GM12864 (cell line): ENCODE measurements at regions not wholly inside any gene's neighbourhood (a gene's known extent, or its start where the extent isn't known, plus 50 kb on each side); places are given as distances from the start of the nearest gene placed in this dataset.

ENCODE experiments used
- DNase-seq: peaks from one replicate; pipeline ENCODE4 v3.0.0-alpha.2; 2011; ENCODE audit warnings: low read depth
- H3K4me3 ChIP-seq: 2 replicates; pipeline ENCODE4 v1.5.1; 2011; ENCODE audit warnings: mild to moderate bottlenecking, low read depth, low read length, control low read depth
- TF ChIP-seq, protein P1 (sequence below): IDR thresholded peaks from 2 replicates; pipeline ENCODE4 v1.5.1; 2011; ENCODE audit warnings: low read depth, mild to moderate bottlenecking, moderate library complexity, low read length, control low read depth, inconsistent platforms; ENCODE audit errors: missing control alignments

DNA sequence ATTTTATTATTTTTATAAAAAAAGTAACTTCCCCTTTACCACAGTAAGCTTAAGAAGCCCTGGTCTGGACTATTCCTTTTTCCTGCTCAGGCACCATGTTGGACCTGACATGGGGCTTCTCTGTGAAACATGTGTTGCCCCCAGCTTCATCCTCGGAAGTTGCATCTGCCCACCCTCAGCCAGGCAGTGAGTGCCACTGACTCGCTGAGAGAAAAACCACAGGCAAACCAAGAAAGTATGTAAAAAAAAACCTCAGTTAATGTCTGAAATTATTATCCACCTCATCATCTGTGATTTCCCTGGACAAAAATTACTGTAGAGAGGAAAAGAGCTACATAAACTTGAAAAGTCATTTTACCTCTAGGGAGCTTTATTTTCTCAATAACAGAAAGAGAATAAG, 109.9 kb upstream of the MCHR2 start:
- H3K4me3 ChIP-seq: no peak overlapping the region
- TF ChIP-seq, protein P1, sequence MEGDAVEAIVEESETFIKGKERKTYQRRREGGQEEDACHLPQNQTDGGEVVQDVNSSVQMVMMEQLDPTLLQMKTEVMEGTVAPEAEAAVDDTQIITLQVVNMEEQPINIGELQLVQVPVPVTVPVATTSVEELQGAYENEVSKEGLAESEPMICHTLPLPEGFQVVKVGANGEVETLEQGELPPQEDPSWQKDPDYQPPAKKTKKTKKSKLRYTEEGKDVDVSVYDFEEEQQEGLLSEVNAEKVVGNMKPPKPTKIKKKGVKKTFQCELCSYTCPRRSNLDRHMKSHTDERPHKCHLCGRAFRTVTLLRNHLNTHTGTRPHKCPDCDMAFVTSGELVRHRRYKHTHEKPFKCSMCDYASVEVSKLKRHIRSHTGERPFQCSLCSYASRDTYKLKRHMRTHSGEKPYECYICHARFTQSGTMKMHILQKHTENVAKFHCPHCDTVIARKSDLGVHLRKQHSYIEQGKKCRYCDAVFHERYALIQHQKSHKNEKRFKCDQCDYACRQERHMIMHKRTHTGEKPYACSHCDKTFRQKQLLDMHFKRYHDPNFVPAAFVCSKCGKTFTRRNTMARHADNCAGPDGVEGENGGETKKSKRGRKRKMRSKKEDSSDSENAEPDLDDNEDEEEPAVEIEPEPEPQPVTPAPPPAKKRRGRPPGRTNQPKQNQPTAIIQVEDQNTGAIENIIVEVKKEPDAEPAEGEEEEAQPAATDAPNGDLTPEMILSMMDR: no peak
- DNase-seq: no peak

- H3K4me3 ChIP-seq: no peak overlapping the region
- DNase-seq: no peak
- TF ChIP-seq, protein P1: no peak
Observed at GRCh38 chr6:100103194-100103593, 109.2 kb upstream of the MCHR2 start.

DNA sequence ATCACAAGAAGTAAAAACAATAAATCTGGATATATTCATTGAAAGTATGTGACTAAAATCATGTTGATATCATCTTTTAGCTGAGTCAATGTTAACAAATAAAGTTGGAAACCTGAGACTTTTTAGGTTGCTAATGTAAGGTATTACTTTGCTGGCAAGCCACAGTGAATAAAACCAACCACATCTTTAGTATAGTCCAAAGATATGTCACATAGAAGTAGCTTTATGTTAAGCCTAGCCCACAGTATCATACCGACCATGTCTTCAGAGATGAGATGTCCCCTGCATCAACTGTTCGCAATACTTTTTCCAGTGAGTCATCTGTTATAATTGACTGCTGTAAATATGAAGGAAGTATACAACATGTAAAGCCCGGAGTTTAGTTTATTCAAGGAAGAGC, 107.6 kb upstream of the MCHR2 start:
- no peak for DNase-seq
- TF ChIP-seq, protein P1: no peak
- no peak overlapping the region for H3K4me3 ChIP-seq

DNA sequence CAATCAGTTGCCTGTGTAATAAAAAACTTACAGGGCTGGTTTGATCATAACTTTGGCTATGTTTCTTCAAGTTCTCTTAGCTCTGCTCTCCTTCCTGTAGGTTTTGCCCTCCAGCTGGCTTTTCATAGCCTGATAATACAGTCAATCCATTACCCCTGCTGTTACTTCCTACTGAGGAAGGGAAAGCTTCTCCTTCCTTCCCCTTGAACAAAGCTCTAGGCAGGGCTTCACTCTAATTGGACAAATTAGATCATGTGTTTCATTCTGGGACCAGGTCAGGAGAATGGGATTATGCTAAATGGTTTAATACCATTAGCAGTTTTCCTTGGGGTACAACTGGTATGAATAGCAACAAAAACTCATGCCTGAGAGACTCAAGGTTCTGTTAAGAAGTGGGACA, 106.8 kb upstream of the MCHR2 start:
- TF ChIP-seq, protein P1: no peak
- no peak overlapping the region for H3K4me3 ChIP-seq
- no peak for DNase-seq

DNA sequence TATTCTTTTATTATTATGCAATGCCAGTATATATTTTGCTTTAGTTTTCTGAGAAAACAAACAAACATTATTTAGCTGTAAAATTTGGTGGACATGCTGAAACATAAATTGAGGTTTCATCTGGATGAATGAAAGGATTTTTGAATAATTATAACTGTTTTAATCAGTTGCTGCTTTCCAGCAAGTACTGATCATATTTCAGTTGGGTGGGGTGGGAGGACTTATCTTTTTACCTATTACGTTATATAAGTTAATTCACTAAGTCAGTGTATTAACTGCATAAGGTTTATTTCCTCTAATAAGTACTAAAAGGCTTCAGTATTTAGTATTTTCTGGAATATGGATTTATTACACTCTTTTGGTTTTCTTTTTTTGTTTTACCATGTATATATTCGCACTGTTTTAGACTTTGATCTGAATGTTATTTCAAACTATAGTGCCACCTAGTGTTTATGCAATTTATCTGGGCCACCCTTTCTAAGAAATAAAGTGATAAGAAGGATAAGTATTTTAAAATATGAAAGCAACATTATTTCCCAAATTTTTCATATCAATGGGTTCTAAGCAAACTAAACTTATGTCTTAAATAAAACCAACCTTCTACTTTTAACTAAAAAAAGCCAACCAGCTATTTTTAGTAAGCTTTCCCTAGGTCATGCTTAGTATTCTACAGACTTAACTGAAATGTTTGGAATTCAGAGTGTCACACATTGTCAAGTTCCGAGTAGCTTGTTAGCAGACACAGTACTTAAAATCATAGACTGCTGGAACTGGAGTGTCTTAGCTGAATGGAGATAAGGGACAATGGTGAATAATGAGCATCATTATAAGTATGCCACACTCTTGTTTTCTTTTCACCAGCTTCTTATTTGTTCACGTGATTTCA, 105.4 kb upstream of the MCHR2 start:
- TF ChIP-seq, protein P1: no peak
- no peak for DNase-seq
- no peak overlapping the region for H3K4me3 ChIP-seq

- no peak overlapping the region for H3K4me3 ChIP-seq
- TF ChIP-seq, protein P1: no peak
- no peak for DNase-seq
Observed at GRCh38 chr6:100096936-100097335, 102.9 kb upstream of the MCHR2 start.

GRCh38 chr6:100096341-100096740, 102.3 kb upstream of the MCHR2 start:
- TF ChIP-seq, protein P1: no peak
- DNase-seq: no peak
- H3K4me3 ChIP-seq: no peak overlapping the region
